HG03066 (cell line): ENCODE measurements at regions not wholly inside any gene's neighbourhood (a gene's known extent, or its start where the extent isn't known, plus 50 kb on each side); places are given as distances from the start of the nearest gene placed in this dataset.

Experiments used
- ATAC-seq: cut with Tn5 transposase; IDR thresholded peaks from one replicate; pipeline ENCODE4 v1.9.1; 2021; ENCODE audit warnings: low read depth; ENCODE audit not compliant: unreplicated experiment

GRCh38 chr15:98025237-98025636 is 64.7 kb downstream of the ARRDC4 start:
- ATAC-seq: no peak

- ATAC-seq: no peak
Observed at GRCh38 chr15:98034731-98035130, 74.2 kb downstream of the ARRDC4 start.

- no peak for ATAC-seq
Observed at GRCh38 chr15:98035134-98035533, 74.6 kb downstream of the ARRDC4 start.

GRCh38 chr15:98035577-98036010 is 75.1 kb downstream of the ARRDC4 start:
- no peak for ATAC-seq

GRCh38 chr15:98039596-98039995 is 79.1 kb downstream of the ARRDC4 start:
- ATAC-seq: no peak

- ATAC-seq: no peak
Observed at GRCh38 chr15:98040146-98040545, 79.6 kb downstream of the ARRDC4 start.

- no peak for ATAC-seq
Observed at GRCh38 chr15:98043160-98044014, 82.9 kb downstream of the ARRDC4 start.

- no peak for ATAC-seq
Observed at GRCh38 chr15:98051734-98052133, 91.2 kb downstream of the ARRDC4 start.

GRCh38 chr15:98057453-98057852 is 97.0 kb downstream of the ARRDC4 start:
- no peak for ATAC-seq

- no peak for ATAC-seq
Observed at GRCh38 chr15:98062869-98063268, 102.4 kb downstream of the ARRDC4 start.

GRCh38 chr15:98063315-98063714 is 102.8 kb downstream of the ARRDC4 start:
- no peak for ATAC-seq

GRCh38 chr15:98063871-98064270 is 103.4 kb downstream of the ARRDC4 start:
- no peak for ATAC-seq

- no peak for ATAC-seq
Observed at GRCh38 chr15:98067339-98067738, 106.8 kb downstream of the ARRDC4 start.

GRCh38 chr15:98069256-98069655 is 108.8 kb downstream of the ARRDC4 start:
- no peak for ATAC-seq

GRCh38 chr15:98070137-98070536 is 109.6 kb downstream of the ARRDC4 start:
- ATAC-seq: no peak

- no peak for ATAC-seq
Observed at GRCh38 chr15:98071786-98072185, 111.3 kb downstream of the ARRDC4 start.

GRCh38 chr15:98075441-98075840 is 114.9 kb downstream of the ARRDC4 start:
- ATAC-seq: no peak

GRCh38 chr15:98076021-98076816 is 115.7 kb downstream of the ARRDC4 start:
- no peak for ATAC-seq

- ATAC-seq: no peak
Observed at GRCh38 chr15:98077186-98077585, 116.7 kb downstream of the ARRDC4 start.

GRCh38 chr15:98080791-98081190 is 120.3 kb downstream of the ARRDC4 start:
- no peak for ATAC-seq

- no peak for ATAC-seq
Observed at GRCh38 chr15:98083203-98083910, 122.9 kb downstream of the ARRDC4 start.
